ENCODE measurements at regions not wholly inside any gene's neighbourhood (a gene's known extent, or its start where the extent isn't known, plus 50 kb on each side); places are given as distances from the start of the nearest gene placed in this dataset.

DNA sequence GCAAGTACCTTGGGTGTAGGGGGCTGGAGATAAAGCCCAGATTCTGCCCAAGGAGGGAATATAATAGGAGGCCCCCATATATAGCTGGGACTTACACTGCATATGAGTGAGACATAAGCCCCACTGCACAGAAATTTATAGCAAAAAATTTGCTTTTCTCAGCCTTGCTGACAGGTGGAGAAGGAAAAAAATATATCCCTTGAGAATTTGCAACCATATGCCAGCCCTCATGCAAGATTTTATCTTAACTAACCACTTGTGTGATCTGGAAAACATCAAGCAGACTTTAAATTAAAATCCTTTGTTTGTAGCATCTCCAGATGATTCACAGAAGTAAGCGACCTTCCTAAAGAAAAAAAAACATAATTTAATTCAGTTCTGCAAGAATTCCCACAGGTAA is 288.2 kb downstream of the BCL2 start:
- TF ChIP-seq RAD21 (IDR thresholded peaks at IDR 0.05; ENCODE audit: low read depth) = no peak
- TF ChIP-seq, protein P1, sequence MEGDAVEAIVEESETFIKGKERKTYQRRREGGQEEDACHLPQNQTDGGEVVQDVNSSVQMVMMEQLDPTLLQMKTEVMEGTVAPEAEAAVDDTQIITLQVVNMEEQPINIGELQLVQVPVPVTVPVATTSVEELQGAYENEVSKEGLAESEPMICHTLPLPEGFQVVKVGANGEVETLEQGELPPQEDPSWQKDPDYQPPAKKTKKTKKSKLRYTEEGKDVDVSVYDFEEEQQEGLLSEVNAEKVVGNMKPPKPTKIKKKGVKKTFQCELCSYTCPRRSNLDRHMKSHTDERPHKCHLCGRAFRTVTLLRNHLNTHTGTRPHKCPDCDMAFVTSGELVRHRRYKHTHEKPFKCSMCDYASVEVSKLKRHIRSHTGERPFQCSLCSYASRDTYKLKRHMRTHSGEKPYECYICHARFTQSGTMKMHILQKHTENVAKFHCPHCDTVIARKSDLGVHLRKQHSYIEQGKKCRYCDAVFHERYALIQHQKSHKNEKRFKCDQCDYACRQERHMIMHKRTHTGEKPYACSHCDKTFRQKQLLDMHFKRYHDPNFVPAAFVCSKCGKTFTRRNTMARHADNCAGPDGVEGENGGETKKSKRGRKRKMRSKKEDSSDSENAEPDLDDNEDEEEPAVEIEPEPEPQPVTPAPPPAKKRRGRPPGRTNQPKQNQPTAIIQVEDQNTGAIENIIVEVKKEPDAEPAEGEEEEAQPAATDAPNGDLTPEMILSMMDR (IDR thresholded peaks at IDR 0.05 in 2 of 3, conservative IDR thresholded peaks at IDR 0.05 in 1 of 3; ENCODE audit: borderline replicate concordance in 1 of 3, insufficient read depth in 1 of 3, low read depth in 2 of 3, low read length in 2 of 3) = no peak
- TF ChIP-seq, protein P2, sequence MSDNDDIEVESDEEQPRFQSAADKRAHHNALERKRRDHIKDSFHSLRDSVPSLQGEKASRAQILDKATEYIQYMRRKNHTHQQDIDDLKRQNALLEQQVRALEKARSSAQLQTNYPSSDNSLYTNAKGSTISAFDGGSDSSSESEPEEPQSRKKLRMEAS (IDR thresholded peaks at IDR 0.05) = no peak

All from HCT116 (cell line).